HG02759 (cell line): ENCODE measurements at regions not wholly inside any gene's neighbourhood (a gene's known extent, or its start where the extent isn't known, plus 50 kb on each side); places are given as distances from the start of the nearest gene placed in this dataset.
"Not testable (repeated sequence)": the region's sequence is repeated elsewhere in the genome, so short reads cannot be mapped to it uniquely, and the experiment has no call there.

Experiments used
- ATAC-seq: cut with Tn5 transposase; IDR thresholded peaks from one replicate; pipeline ENCODE4 v1.9.1; 2021; ENCODE audit warnings: mild to moderate bottlenecking, moderate library complexity; ENCODE audit not compliant: unreplicated experiment

- ATAC-seq = no peak
Measured at GRCh38 chr4:156419080-156419685, 465.5 kb upstream of the CTSO start.

GRCh38 chr4:156414406-156414805 is 460.7 kb upstream of the CTSO start:
- ATAC-seq = no peak

GRCh38 chr4:156413239-156414135 is 459.8 kb upstream of the CTSO start:
- no peak for ATAC-seq

- ATAC-seq = no peak
Measured at GRCh38 chr4:156411531-156411930, 457.9 kb upstream of the CTSO start.

- no peak for ATAC-seq
Measured at GRCh38 chr4:156408749-156409148, 455.1 kb upstream of the CTSO start.

GRCh38 chr4:156401371-156401770 is 447.7 kb upstream of the CTSO start:
- no peak for ATAC-seq

GRCh38 chr4:156396534-156396933 is 442.9 kb upstream of the CTSO start:
- no peak for ATAC-seq

- ATAC-seq = no peak
Measured at GRCh38 chr4:156391325-156391653, 437.6 kb upstream of the CTSO start.

- no peak for ATAC-seq
Measured at GRCh38 chr4:156390599-156391324, 437.1 kb upstream of the CTSO start.

- no peak for ATAC-seq
Measured at GRCh38 chr4:156388826-156389225, 435.2 kb upstream of the CTSO start.

- ATAC-seq = peak; percentile 77
Measured at GRCh38 chr4:156378033-156378665, 424.5 kb upstream of the CTSO start.

GRCh38 chr4:156377036-156377710 is 423.5 kb upstream of the CTSO start:
- no peak for ATAC-seq

GRCh38 chr4:156374894-156375293 is 421.2 kb upstream of the CTSO start:
- ATAC-seq = no peak

GRCh38 chr4:156374069-156374468 is 420.4 kb upstream of the CTSO start:
- ATAC-seq = no peak

GRCh38 chr4:156367502-156367901 is 413.8 kb upstream of the CTSO start:
- ATAC-seq = not testable (repeated sequence)

GRCh38 chr4:156362581-156362980 is 408.9 kb upstream of the CTSO start:
- ATAC-seq = no peak

- ATAC-seq = no peak
Measured at GRCh38 chr4:156347412-156348075, 393.9 kb upstream of the CTSO start.

GRCh38 chr4:156346959-156347385 is 393.3 kb upstream of the CTSO start:
- ATAC-seq = no peak

- no peak for ATAC-seq
Measured at GRCh38 chr4:156344397-156344796, 390.7 kb upstream of the CTSO start.

- no peak for ATAC-seq
Measured at GRCh38 chr4:156336511-156336910, 382.8 kb upstream of the CTSO start.
